Limb (tissue), 2 donors: ENCODE measurements at regions not wholly inside any gene's neighbourhood (a gene's known extent, or its start where the extent isn't known, plus 50 kb on each side); places are given as distances from the start of the nearest gene placed in this dataset.
"Not testable (repeated sequence)": the region's sequence is repeated elsewhere in the genome, so short reads cannot be mapped to it uniquely, and the experiment has no call there.

Experiments
- DNase-seq, 2 donors: peaks; one replicate each; pipeline ENCODE4 v3.0.0-alpha.2; 2016; ENCODE audit errors: extremely low spot score in 2 of 2

DNA sequence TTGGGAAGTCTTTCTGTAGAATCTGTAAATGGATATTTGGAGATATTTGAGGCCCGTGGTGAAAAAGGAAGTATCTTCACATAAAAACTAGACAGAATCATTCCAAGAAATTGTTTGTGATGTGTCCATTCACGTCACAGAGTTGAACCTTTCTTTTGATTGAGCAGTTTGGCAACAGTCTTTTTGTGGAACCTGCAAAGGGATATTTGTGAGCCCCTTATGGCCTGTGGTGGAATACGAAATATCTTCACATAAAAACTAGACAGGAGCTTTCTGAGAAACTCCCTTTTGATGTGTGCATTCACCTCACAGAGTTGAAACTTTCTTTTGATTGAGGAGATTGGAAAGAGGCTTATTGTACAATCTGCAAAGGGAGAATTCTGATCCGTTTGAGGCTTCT lies 2980.4 kb downstream of the TUBA3C start:
- not testable (repeated sequence) for DNase-seq

DNA sequence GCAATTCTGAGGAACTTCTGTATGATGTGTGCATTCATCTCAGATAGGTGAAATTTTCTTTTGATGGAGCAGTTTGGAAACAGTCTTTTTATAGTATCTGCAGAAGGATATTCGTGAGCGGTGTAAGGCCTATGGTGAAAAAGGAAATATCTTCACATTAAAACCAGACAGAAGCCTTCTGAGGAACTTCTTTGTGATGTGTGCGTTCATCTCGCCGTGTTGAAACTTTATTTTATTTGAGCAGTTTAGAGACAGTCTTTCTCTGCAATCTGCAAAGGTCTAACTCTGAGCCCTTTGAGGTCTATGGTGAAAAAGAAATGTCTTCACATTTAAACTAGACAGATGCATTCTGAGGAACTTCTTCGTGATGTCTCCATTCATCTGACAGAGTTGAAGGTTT lies 3021.0 kb downstream of the TUBA3C start:
- not testable (repeated sequence) for DNase-seq

DNA sequence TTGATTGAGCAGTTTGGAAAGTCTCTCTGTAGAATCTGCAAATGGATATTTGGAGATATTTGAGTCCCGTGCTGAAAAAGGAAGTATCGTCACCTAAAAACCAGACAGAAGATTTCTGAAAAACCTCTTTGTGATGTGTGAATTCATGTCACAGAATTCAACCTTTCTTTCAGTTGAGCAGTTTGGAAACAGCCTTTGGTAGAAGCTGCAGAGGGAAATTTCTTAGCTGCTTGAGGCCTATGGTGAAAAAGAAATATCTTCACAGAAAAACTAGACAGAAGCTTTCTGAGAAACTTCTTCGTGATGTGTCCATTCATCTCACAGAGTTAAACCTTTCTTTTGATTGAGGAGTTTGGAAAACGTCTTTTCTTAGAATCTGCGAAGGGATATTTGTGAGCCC lies 3022.7 kb downstream of the TUBA3C start:
- not testable (repeated sequence) for DNase-seq

DNA sequence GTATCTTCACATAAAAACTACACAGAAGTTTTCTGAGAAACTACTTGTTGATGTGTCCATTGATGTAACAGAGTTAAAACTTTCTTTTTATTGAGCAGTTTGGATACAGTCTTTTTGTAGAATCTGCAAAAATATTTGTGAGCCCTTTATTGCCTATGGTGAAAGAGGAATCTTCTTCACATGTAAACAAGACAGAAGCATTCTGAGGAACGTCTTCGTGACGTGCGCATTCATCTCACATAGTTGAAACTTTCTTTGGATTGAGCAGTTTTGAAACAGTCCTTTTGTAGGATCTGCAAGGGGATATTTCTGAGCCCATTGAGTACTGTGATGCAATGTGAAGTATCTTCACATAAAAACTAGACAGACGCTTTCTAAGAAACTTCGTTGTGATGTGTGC lies 3023.6 kb downstream of the TUBA3C start:
- not testable (repeated sequence) for DNase-seq

DNA sequence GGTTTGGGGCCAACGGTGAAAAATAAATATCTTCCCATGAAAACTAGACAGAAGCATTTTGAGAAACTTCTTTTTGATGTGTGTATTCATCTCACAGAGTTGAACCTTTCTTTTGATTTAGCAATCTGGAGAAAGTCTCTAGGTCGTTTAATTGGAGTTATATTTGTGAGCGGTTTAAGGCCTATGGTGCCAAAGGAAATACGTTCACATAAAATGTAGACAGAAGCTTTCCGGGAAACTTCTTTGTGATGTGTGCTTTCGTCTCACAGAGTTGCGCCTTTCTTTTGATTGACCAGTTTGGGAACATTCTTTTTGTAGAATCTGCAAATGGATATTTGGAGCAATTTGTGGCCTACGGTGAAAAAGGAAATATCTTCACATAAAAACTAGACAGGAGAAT lies 3028.8 kb downstream of the TUBA3C start:
- DNase-seq = not testable (repeated sequence)

DNA sequence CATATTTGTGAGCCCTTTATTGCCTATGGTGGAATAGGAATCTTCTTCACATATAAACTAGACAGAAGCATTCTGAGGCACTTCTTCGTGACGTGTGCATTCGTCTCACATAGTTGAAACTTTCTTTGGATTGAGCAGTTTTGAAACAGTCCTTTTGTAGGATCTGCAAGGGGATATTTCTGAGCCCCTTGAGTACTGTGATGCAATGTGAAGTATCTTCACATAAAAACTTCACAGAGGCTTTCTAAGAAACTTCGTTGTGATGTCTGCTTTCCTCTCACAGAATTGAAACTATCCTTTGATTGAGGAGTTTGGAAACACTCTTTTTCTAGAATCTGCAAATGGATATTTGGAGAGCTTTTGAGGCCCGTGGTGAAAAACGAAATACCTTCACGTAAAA lies 3030.3 kb downstream of the TUBA3C start:
- not testable (repeated sequence) for DNase-seq

DNA sequence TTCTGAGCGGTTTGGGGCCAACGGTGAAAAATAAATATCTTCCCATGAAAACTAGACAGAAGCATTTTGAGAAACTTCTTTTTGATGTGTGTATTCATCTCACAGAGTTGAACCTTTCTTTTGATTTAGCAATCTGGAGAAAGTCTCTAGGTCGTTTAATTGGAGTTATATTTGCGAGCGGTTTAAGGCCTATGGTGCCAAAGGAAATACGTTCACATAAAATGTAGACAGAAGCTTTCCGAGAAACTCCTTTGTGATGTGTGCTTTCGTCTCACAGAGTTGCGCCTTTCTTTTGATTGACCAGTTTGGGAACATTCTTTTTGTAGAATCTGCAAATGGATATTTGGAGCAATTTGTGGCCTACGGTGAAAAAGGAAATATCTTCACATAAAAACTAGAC lies 3032.2 kb downstream of the TUBA3C start:
- not testable (repeated sequence) for DNase-seq

DNA sequence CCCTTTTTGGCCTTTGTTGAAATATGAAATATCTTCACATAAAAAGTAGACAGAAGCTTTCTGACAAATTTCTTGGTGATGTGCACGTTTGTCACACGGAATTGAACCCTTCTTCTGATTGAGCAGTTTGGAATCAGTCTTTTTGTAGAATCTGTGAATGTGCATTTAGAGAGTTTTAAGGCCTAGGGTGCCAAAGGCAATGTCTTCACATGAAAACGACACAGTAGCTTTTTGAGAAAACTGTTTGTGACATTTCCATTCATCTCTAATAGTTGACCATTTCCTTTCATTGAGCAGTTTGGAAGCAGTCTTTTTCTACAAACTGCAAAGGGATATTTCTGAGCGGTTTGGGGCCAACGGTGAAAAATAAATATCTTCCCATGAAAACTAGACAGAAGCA lies 3036.0 kb downstream of the TUBA3C start:
- DNase-seq = not testable (repeated sequence)

DNA sequence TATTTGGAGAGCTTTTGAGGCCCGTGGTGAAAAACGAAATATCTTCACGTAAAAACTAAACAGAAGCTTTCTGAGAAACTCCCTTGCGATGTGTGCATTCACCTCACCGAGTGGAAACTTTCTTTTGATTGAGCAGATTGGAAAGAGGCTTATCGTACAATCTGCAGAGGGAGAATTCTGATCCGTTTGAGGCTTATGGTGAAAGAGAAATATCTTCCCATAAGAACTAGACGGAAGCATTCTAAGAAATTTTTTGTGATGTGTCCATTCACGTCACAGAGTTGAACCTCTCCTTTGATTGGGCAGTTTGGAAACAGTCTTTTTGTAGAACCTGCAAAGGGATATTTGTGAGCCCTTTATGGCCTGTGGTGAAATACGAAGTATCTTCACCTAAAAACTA lies 3040.3 kb downstream of the TUBA3C start:
- DNase-seq = not testable (repeated sequence)

DNA sequence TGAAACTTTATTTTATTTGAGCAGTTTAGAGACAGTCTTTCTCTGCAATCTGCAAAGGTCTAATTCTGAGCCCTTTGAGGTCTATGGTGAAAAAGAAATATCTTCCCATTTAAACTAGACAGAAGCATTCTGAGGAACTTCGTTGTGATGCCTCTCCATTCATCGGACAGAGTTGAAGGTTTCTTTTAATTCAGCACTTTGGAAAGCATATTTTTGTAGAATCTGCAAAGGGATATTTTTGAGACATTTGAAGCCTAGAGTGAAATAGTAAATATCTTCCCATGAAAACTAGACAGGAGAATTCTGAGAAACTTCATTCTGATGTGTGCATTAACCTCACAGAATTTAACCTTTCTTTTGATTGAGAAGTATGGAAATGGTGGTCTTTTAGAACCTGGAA lies 3044.8 kb downstream of the TUBA3C start:
- not testable (repeated sequence) for DNase-seq

DNA sequence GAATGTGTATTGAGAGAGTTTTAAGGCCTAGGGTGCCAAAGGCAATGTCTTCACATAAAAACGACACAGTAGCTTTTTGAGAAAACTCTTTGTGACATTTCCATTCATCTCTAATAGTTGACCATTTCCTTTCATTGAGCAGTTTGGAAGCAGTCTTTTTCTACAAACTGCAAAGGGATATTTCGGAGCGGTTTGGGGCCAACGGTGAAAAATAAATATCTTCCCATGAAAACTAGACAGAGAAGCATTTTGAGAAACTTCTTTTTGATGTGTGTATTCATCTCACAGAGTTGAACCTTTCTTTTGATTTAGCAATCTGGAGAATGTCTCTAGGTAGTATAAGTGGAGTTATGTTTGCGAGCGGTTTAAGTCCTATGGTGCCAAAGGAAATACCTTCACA lies 3052.9 kb downstream of the TUBA3C start:
- DNase-seq = not testable (repeated sequence)

DNA sequence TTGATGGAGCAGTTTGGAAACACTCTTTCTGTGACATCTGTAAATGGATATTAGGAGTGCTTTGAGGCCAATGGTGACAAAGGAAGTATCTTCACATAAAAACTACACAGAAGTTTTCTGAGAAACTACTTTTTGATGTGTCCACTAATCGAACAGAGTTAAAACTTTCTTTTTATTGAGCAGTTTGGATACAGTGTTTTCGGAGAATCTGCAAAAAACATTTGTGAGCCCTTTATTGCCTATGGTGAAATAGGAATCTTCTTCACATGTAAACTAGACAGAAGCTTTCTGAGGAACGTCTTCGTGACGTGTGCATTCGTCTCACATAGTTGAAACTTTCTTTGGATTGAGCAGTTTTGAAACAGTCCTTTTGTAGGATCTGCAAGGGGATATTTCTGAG lies 3068.2 kb downstream of the TUBA3C start:
- DNase-seq = peak in 1 of 2 donors; percentile 6
